ENCODE measurements at regions not wholly inside any gene's neighbourhood (a gene's known extent, or its start where the extent isn't known, plus 50 kb on each side); places are given as distances from the start of the nearest gene placed in this dataset.
"Not testable (repeated sequence)": the region's sequence is repeated elsewhere in the genome, so short reads cannot be mapped to it uniquely, and the experiment has no call there.

- DNase-seq, result no peak
Observed at GRCh38 chr4:177255359-177255758, 54.3 kb upstream of the NEIL3 start.

GRCh38 chr4:177256950-177257349, 52.7 kb upstream of the NEIL3 start:
- DNase-seq, result no peak

GRCh38 chr4:177259466-177259865, 50.2 kb upstream of the NEIL3 start:
- not testable (repeated sequence) for DNase-seq
